Activated T-cell treated with anti-CD3 and anti-CD28 coated beads, Interleukin-2, amount 50 U/mL, for 72 hours (primary cell): ENCODE measurements at regions not wholly inside any gene's neighbourhood (a gene's known extent, or its start where the extent isn't known, plus 50 kb on each side); places are given as distances from the start of the nearest gene placed in this dataset.
"Not testable (repeated sequence)": the region's sequence is repeated elsewhere in the genome, so short reads cannot be mapped to it uniquely, and the experiment has no call there.

ENCODE experiments used
- ATAC-seq, 2 donors: fragments of 150-1000 bp; cut with Tn5 transposase; replicated peaks in 1 of 2; 2 replicates each; pipeline ENCODE4 v1.10.0; 2021; ENCODE audit warnings: moderate library complexity in 2 of 2, mild to moderate bottlenecking in 1 of 2
- DNase-seq, 2 donors: peaks; one replicate each; pipeline ENCODE4 v3.0.0; 2021 to 2022; ENCODE audit warnings: mixed read lengths in 1 of 2
- H3K27ac Mint-ChIP-seq: one replicate; pipeline ENCODE4 v1.8.0; 2022; ENCODE audit warnings: mild to moderate bottlenecking, moderate library complexity, mixed read lengths
- H3K27me3 Mint-ChIP-seq: one replicate; pipeline ENCODE4 v1.8.0; 2022; ENCODE audit warnings: low read depth, mixed read lengths
- H3K36me3 Mint-ChIP-seq, 2 donors: one replicate each; pipeline ENCODE4 v1.8.0; 2022; ENCODE audit warnings: mixed read lengths in 2 of 2, mild to moderate bottlenecking in 1 of 2; ENCODE audit not compliant: insufficient read depth in 2 of 2
- H3K4me1 Mint-ChIP-seq: one replicate; pipeline ENCODE4 v1.8.0; 2022; ENCODE audit warnings: low read depth, mixed read lengths
- H3K4me3 Mint-ChIP-seq, 2 donors: one replicate each; pipeline ENCODE4 v1.8.0; 2022; ENCODE audit warnings: mild to moderate bottlenecking in 2 of 2, mixed read lengths in 2 of 2, moderate library complexity in 2 of 2
- H3K9me3 Mint-ChIP-seq, 2 donors: one replicate each; pipeline ENCODE4 v1.8.0; 2022; ENCODE audit warnings: mixed read lengths in 2 of 2

- no peak for DNase-seq
- peaks cover 0 to 4% of the 10 kb centered on the region in 2 donors for H3K36me3 Mint-ChIP-seq
- peaks cover 6% of the 10 kb centered on the region for H3K4me1 Mint-ChIP-seq
- H3K4me3 Mint-ChIP-seq: no peak overlapping the region
- ATAC-seq: no peak
- H3K27me3 Mint-ChIP-seq: no peaks in the 10 kb centered on the region
- H3K27ac Mint-ChIP-seq: no peak overlapping the region
- peaks cover 0 to 4% of the 10 kb centered on the region in 2 donors for H3K9me3 Mint-ChIP-seq
Measured at GRCh38 chr3:106830334-106830733, 546.9 kb upstream of the CCDC54 start.

DNA sequence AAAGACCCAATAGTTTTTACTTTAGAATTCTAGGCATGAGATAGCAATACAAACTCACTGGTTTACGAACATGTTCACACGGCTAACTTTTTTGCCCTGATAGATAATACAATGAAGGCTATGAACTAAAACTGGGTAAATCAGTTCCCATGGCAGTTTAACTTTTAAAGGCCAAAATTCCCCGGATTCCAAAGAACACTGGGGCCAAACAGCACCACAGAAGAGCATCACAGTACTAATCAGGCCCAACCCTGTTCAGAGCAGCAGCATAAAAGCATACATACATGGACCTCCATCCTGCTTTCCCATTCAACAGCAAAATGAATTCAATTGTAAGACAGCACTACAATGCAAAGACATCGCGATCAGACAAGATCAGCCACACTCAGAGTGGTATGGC lies 540.3 kb upstream of the CCDC54 start:
- peaks cover 0 to 5% of the 10 kb centered on the region in 2 donors for H3K9me3 Mint-ChIP-seq
- H3K27ac Mint-ChIP-seq: no peak overlapping the region
- ATAC-seq (no peak), DNase-seq (no peak)
- H3K4me3 Mint-ChIP-seq: no peak overlapping the region
- no peaks in the 10 kb centered on the region for H3K4me1 Mint-ChIP-seq
- no peaks in the 10 kb centered on the region for H3K27me3 Mint-ChIP-seq
- peaks cover 0 to 2% of the 10 kb centered on the region in 2 donors for H3K36me3 Mint-ChIP-seq

DNA sequence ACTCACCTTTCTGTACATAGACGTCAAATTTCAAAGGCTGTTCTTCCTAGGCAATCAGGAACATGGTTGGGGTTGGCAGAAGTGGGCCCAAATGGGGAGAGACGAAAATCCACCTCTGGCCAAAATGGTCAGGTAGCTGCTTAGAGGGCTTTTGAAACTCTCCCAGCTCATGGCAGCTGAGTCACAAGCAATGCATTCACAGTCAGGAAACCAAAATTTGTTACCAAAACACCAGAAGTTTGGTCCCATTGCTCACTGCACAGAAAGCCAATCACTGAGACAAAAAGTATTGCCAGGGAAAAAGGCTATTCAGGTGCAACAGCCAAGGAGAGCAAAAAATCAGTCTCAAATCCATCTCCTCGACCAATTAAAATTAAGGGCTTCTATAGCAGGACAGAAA lies 539.6 kb upstream of the CCDC54 start:
- H3K27ac Mint-ChIP-seq: no peak overlapping the region
- H3K4me3 Mint-ChIP-seq: no peak overlapping the region
- no peaks in the 10 kb centered on the region for H3K36me3 Mint-ChIP-seq
- DNase-seq: no peak
- no peak for ATAC-seq
- no peaks in the 10 kb centered on the region for H3K4me1 Mint-ChIP-seq
- H3K27me3 Mint-ChIP-seq: no peaks in the 10 kb centered on the region
- H3K9me3 Mint-ChIP-seq: peaks cover 0 to 4% of the 10 kb centered on the region in 2 donors

DNA sequence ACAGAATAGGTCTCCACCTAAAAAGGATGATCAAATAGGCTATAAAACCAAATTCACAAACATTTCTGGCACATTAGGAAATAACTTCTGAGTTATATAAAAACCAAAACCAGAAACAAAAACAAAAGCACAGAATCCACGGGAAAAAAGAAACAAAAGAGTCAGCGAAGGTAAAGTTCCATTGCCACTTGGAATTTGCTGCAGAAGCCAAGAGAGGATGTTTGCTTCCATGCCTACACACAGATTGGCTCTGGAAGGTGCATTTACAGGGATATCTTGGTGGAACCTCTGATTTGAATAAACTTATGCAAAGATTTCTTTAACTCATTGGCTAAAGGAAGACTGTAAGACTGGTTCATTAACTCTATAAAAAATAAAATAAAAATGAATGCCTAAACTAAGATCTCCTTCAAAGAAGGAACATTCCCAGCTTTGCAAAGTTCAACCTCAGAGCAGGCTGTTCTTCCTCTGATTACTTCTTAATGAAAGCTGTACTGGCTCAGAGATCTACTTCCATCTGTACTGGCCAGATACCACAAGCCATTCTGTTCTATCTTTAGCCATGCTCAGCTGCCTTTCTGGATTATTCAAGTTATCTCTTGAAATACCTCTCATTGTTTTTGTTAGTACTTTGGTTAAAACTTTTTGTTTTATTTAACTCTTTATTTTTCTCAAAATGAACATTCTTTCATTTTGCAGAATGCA lies 537.5 kb upstream of the CCDC54 start:
- Mint-ChIP-seq H3K27ac (no peak overlapping the region), H3K27me3 (no peaks in the 10 kb centered on the region), H3K4me3 (no peak overlapping the region), H3K4me1 (no peaks in the 10 kb centered on the region), H3K9me3 (peaks cover 0 to 7% of the 10 kb centered on the region in 2 donors), H3K36me3 (no peaks in the 10 kb centered on the region)
- no peak for DNase-seq
- ATAC-seq: no peak

- ATAC-seq (no peak), DNase-seq (no peak)
- H3K27me3 Mint-ChIP-seq: no peaks in the 10 kb centered on the region
- H3K9me3 Mint-ChIP-seq: peaks cover 0 to 7% of the 10 kb centered on the region in 2 donors
- H3K4me1 Mint-ChIP-seq: no peaks in the 10 kb centered on the region
- no peak overlapping the region for H3K4me3 Mint-ChIP-seq
- no peak overlapping the region for H3K27ac Mint-ChIP-seq
- no peaks in the 10 kb centered on the region for H3K36me3 Mint-ChIP-seq
Measured at GRCh38 chr3:106840319-106840718, 536.9 kb upstream of the CCDC54 start.

DNA sequence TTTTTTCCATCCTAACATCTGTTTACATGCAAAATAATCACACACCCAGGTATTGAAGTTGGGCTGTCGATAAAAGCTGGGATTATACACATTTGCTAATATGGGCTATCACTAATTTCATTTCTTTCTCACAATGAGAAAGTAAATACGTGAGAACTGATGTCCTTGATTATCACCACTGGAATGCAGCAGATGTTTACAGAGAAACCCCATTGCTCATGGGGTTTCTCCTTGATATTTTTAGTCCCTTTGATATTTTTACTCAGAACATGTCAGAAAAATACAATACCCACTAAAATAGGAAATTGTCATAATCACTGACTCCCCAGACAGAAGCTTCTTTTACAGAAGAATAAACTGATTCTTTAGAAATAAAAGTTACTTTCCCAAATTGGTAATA lies 535.1 kb upstream of the CCDC54 start:
- H3K4me3 Mint-ChIP-seq: no peak overlapping the region
- H3K36me3 Mint-ChIP-seq: no peaks in the 10 kb centered on the region
- no peaks in the 10 kb centered on the region for H3K27me3 Mint-ChIP-seq
- H3K9me3 Mint-ChIP-seq: peaks cover 0 to 4% of the 10 kb centered on the region in 2 donors
- no peaks in the 10 kb centered on the region for H3K4me1 Mint-ChIP-seq
- ATAC-seq: no peak
- H3K27ac Mint-ChIP-seq: no peak overlapping the region
- no peak for DNase-seq

- H3K36me3 Mint-ChIP-seq: no peaks in the 10 kb centered on the region
- H3K9me3 Mint-ChIP-seq: peaks cover 0 to 3% of the 10 kb centered on the region in 2 donors
- ATAC-seq: no peak
- DNase-seq: no peak
- no peak overlapping the region for H3K27ac Mint-ChIP-seq
- no peak overlapping the region for H3K4me3 Mint-ChIP-seq
- no peaks in the 10 kb centered on the region for H3K27me3 Mint-ChIP-seq
- H3K4me1 Mint-ChIP-seq: no peaks in the 10 kb centered on the region
Measured at GRCh38 chr3:106844638-106845037, 532.6 kb upstream of the CCDC54 start.

DNA sequence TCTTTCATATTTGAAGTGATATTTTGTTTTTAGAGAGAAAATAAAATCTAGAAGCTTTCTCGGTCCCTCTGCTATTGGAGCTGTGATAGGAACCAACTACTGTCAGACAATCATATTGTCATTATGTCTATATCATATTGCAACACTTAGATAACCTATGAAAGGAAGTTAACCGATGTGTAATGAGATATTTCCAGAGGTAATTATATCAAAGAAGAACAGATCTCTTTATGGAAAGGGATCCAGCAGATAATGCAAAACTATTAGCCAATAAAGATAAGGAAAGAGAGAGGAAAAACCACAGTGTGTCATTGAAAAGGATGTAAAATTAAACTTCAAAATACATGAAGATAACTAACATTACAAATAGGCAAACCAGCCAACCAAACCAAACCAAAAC lies 529.1 kb upstream of the CCDC54 start:
- Mint-ChIP-seq H3K36me3 (no peaks in the 10 kb centered on the region), H3K9me3 (peaks cover 0 to 3% of the 10 kb centered on the region in 2 donors), H3K4me3 (no peak overlapping the region), H3K27me3 (no peaks in the 10 kb centered on the region), H3K4me1 (no peaks in the 10 kb centered on the region), H3K27ac (no peak overlapping the region)
- no peak for DNase-seq
- no peak for ATAC-seq

DNA sequence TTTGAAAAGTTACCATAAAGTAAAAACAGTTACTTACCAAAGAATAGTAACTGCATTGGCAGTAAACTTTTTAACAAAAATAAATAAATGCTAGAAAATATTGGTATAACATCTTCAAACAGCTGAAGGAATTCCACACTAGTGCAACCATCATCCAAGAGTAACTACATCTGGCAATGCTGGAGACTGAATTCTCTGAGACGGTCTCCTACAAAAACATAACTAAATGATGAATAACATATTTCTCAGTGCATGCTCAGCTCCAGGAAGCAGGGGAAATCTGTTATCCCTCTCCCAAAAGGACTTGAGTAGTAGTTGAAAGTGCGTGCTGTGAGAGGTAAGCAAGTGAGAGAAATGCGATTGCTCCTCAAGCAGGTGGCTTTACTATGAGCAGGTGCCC lies 526.8 kb upstream of the CCDC54 start:
- H3K27ac Mint-ChIP-seq: no peak overlapping the region
- no peaks in the 10 kb centered on the region for H3K4me1 Mint-ChIP-seq

DNA sequence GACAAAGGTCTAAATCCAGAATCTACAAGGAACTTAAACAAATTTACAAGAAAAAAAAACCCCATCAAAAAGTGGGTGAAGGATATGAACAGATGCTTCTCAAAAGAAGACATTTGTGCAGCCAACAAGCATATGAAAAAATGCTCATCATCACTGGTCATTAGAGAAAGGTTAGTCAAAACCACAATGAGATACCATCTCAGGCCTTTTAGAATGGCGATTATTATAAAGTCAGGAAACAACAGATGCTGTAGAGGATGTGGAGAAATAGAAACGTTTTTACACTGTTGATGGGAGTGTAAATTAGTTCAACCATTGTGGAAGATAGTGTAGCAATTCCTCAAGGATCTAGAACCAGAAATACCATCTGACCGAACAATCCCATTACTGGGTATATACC lies 518.9 kb upstream of the CCDC54 start:
- not testable (repeated sequence) for H3K27me3 Mint-ChIP-seq, ATAC-seq, H3K27ac Mint-ChIP-seq, H3K9me3 Mint-ChIP-seq, H3K4me3 Mint-ChIP-seq, H3K36me3 Mint-ChIP-seq, DNase-seq, H3K4me1 Mint-ChIP-seq

More for the DNA sequence above, 526.8 kb upstream of the CCDC54 start:
- H3K36me3 Mint-ChIP-seq: no peaks in the 10 kb centered on the region
- no peak for ATAC-seq
- H3K27me3 Mint-ChIP-seq: no peaks in the 10 kb centered on the region
- no peak overlapping the region for H3K4me3 Mint-ChIP-seq
- H3K9me3 Mint-ChIP-seq: peaks cover 1% of the 10 kb centered on the region in 2 donors
- DNase-seq: no peak

DNA sequence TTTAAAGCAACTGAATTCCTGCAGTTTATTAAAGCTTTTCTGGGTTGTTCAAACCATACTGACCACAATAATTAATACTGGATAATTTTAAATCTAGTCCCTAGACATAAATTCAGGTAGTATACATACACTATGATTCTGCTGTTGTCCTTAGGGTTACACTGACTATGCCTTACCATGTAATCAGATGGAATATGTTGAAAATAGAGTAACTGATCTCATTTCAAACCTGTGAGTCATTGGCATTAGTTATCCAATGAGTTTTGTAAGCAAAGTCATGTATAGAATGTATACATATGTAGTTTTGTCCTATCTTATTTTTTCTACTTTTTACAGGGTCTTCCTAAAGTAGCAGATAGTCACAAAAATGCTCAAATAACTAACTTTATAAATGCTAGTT lies 517.1 kb upstream of the CCDC54 start:
- Mint-ChIP-seq H3K27ac (no peak overlapping the region), H3K27me3 (no peaks in the 10 kb centered on the region), H3K9me3 (peaks cover 5 to 8% of the 10 kb centered on the region in 2 donors), H3K36me3 (no peaks in the 10 kb centered on the region), H3K4me3 (no peak overlapping the region), H3K4me1 (no peaks in the 10 kb centered on the region)
- no peak for DNase-seq
- ATAC-seq: no peak

DNA sequence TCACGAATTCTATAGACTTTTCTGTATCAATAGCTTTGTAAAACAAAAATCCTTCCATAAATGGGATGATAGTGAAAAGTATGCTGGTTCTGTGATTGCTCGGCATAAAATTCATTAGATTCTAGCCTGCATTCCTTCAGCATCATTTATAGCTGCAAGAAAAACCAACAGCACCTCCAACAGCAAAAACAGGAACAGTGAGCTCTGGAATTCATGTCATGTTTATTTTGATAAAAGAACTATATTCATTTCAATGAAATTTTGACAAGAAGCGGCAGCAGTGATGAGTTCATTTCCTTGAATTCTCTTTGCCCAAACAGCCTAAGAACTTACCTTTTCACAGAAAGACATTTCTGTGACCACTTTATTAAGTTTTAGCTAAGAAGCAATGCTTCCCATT lies 515.2 kb upstream of the CCDC54 start:
- DNase-seq: no peak
- Mint-ChIP-seq H3K36me3 (no peaks in the 10 kb centered on the region), H3K27me3 (no peaks in the 10 kb centered on the region), H3K4me1 (no peaks in the 10 kb centered on the region), H3K4me3 (no peak overlapping the region), H3K27ac (no peak overlapping the region), H3K9me3 (peaks cover 2 to 6% of the 10 kb centered on the region in 2 donors)
- no peak for ATAC-seq

- no peak overlapping the region for H3K27ac Mint-ChIP-seq
- H3K27me3 Mint-ChIP-seq: no peaks in the 10 kb centered on the region
- no peaks in the 10 kb centered on the region for H3K4me1 Mint-ChIP-seq
- no peak for DNase-seq
- H3K9me3 Mint-ChIP-seq: peaks cover 0 to 1% of the 10 kb centered on the region in 2 donors
- no peaks in the 10 kb centered on the region for H3K36me3 Mint-ChIP-seq
- ATAC-seq: no peak
- no peak overlapping the region for H3K4me3 Mint-ChIP-seq
Measured at GRCh38 chr3:106877627-106878026, 499.6 kb upstream of the CCDC54 start.

DNA sequence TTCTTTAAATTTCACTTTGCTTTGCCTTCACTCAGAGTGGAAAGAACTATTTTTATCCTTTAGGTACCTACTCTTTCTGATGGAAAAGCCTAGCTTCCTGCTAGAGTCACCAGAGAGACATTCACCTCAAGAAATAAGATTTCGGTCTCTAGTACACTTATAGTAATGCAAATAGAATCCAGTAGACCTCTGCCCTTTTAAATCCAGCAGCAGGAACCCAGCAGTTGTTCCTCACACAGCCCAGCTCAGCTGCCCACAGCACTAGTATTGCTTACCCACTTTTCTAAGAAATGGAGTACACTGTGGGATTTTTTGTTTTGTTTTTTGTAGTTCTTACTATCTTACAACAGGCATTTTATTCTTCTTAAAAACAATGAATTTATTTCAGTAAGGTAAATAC lies 497.0 kb upstream of the CCDC54 start:
- no peaks in the 10 kb centered on the region for H3K4me1 Mint-ChIP-seq
- H3K27ac Mint-ChIP-seq: no peak overlapping the region
- ATAC-seq (no peak), DNase-seq (no peak)
- no peaks in the 10 kb centered on the region for H3K27me3 Mint-ChIP-seq
- H3K36me3 Mint-ChIP-seq: no peaks in the 10 kb centered on the region
- no peak overlapping the region for H3K4me3 Mint-ChIP-seq
- H3K9me3 Mint-ChIP-seq: peaks cover under 1 to 1% of the 10 kb centered on the region in 2 donors
